NT2/D1 (cell line): ENCODE measurements at regions not wholly inside any gene's neighbourhood (a gene's known extent, or its start where the extent isn't known, plus 50 kb on each side); places are given as distances from the start of the nearest gene placed in this dataset.

Experiments used
- DNase-seq: peaks from one replicate; pipeline ENCODE4 v3.0.0-alpha.2; 2011; ENCODE audit warnings: low read depth, low spot score
- H3K27me3 ChIP-seq: 2 replicates; pipeline ENCODE4 v1.6.0; 2011; ENCODE audit warnings: mild to moderate bottlenecking; ENCODE audit not compliant: insufficient read length, insufficient read depth
- H3K36me3 ChIP-seq: 2 replicates; pipeline ENCODE4 v1.6.1; 2011; ENCODE audit warnings: mild to moderate bottlenecking, low read length, mixed read lengths; ENCODE audit not compliant: insufficient read depth, insufficient read length
- H3K4me1 ChIP-seq: 2 replicates; pipeline ENCODE4 v1.5.1; 2011; ENCODE audit not compliant: insufficient read depth, insufficient read length
- H3K4me3 ChIP-seq: 2 replicates; pipeline ENCODE4 v1.5.1; 2011; ENCODE audit warnings: low read depth; ENCODE audit not compliant: insufficient read length
- H3K9ac ChIP-seq: 2 replicates; pipeline ENCODE4 v1.6.0; 2011; ENCODE audit warnings: low read depth; ENCODE audit not compliant: insufficient read length
- H3K9me3 ChIP-seq: 2 replicates; pipeline ENCODE4 v1.5.1; 2011; ENCODE audit warnings: mild to moderate bottlenecking, low read length; ENCODE audit not compliant: insufficient read depth
- SUZ12 ChIP-seq: IDR thresholded peaks from 2 replicates; pipeline ENCODE4 v1.6.1; 2011; ENCODE audit not compliant: insufficient read length, insufficient read depth; ENCODE audit errors: extremely low read depth
- YY1 ChIP-seq: IDR thresholded peaks from 2 replicates; pipeline ENCODE4 v1.6.1; 2011; ENCODE audit not compliant: insufficient read length, insufficient read depth
- ZNF274 ChIP-seq: IDR thresholded peaks from 2 replicates; pipeline ENCODE4 v1.6.1; 2011; ENCODE audit warnings: mild to moderate bottlenecking, low read depth, low read length

DNA sequence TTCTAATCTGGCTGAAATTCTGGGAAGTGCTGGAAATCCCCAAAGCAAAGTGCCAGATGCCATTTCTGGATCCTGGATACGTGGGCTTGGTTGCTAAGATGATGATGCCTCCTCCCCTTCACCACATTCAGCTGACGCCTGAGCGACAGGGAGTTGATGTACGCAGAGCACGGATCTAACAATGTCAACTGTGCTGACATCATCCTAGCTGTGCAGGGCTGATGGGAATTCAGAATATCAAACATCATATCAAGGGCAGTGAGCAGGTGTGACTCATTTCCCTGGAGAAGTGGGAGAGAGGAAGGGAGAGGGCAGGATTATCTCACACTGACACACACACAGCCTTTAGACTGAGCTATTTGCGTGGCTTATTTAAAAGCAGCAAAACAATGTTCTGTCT lies 92.6 kb upstream of the ZBTB20 start:
- DNase-seq: no peak
- TF ChIP-seq YY1 (no peak), ZNF274 (no peak), SUZ12 (no peak)
- Histone ChIP-seq H3K4me3 (no peak overlapping the region), H3K9ac (no peak overlapping the region), H3K4me1 (no peaks in the 10 kb centered on the region), H3K36me3 (no peaks in the 10 kb centered on the region), H3K27me3 (no peaks in the 10 kb centered on the region), H3K9me3 (no peaks in the 10 kb centered on the region)

DNA sequence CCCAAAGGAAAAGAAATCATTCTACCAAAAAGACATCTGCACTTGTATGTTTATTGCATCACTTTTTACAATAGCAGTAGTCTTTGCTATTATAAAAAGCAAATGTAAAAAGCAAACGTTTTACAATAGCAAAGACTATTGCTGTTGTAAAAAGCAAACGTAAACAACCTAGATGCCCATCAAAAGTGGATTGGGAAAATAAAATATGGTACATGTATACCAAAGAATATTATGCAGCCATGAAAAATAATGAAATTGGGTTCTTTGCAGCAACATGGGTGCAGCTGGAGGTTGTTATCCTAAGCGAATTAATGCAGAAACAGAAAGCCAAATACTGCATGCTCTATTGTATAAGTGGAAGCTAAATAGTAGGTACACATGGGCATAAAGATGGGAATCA lies 97.3 kb upstream of the ZBTB20 start:
- Histone ChIP-seq H3K9ac (no peak overlapping the region), H3K4me1 (no peaks in the 10 kb centered on the region), H3K27me3 (no peaks in the 10 kb centered on the region), H3K4me3 (no peak overlapping the region), H3K9me3 (no peaks in the 10 kb centered on the region), H3K36me3 (no peaks in the 10 kb centered on the region)
- TF ChIP-seq YY1: no peak
- no peak for TF ChIP-seq ZNF274
- no peak for TF ChIP-seq SUZ12
- DNase-seq: no peak

DNA sequence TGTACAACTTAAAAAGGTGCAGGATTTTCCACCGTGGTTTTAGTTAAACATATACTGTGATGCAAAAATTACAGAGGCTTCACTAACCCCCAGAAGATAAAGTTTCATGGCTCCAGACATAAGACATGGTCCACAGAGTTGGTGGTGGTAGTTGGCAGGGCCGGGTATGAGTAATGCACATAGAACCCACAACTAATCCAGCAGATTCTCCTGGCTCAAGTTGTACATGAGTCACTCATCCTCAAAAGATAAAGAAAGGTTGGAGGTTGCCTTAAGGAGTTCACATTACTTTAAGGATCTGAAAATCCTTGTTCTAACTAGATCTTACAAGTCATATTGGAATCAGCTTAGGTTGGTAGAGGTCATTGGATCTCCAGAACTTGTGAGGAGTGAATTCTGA lies 98.3 kb upstream of the ZBTB20 start:
- H3K9ac ChIP-seq: no peak overlapping the region
- no peaks in the 10 kb centered on the region for H3K4me1 ChIP-seq
- H3K27me3 ChIP-seq: no peaks in the 10 kb centered on the region
- H3K4me3 ChIP-seq: no peak overlapping the region
- DNase-seq: no peak
- H3K9me3 ChIP-seq: no peaks in the 10 kb centered on the region
- no peaks in the 10 kb centered on the region for H3K36me3 ChIP-seq
- TF ChIP-seq SUZ12 (no peak), ZNF274 (no peak), YY1 (no peak)

DNA sequence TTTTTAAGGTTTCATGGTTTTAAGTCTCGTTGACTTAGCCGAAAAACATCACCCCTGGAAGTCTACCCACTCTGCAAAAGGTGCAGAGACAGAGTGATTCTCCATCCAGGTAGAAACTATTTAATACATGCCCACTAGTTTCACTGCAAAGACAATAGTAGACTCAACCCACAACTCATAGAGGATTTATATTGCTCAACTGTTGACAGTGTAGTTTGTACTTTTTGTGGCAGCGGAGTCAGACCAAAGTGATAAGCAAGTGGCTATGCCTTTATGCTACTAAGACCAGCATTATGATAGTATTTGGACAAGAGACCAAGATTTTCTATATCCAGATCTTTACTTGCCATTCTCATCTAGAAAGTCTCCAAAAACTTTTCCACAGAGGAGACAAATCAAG lies 98.8 kb upstream of the ZBTB20 start:
- no peak for TF ChIP-seq SUZ12
- TF ChIP-seq ZNF274: no peak
- TF ChIP-seq YY1: no peak
- Histone ChIP-seq H3K36me3 (no peaks in the 10 kb centered on the region), H3K9me3 (no peaks in the 10 kb centered on the region), H3K27me3 (no peaks in the 10 kb centered on the region), H3K4me1 (no peaks in the 10 kb centered on the region), H3K9ac (no peak overlapping the region), H3K4me3 (no peak overlapping the region)
- no peak for DNase-seq

DNA sequence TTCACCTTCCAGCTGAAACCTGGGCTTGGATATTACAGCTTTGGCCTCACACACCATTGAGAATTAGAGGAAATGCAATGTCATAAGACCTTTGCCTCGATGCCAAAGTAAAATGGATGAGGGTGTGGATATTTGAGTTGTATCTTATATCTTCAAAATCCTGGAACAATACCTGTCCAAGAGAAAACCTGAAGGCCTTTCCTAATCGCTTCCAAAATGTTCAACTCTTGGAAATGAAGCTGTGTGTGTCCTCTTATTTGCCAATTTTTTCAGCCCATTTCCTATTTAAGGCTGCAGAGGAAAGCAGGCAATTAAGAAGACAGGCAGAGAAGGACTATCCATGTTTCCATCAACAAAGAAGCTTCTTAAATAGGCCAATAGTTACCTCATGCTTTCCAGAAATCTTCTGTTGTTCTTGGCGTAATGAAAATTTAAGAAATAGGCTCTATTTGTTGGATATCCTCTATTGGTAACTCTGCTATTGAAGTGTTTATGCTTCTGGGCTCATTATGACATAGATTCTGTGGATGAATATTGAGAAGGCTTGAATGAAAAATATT lies 99.5 kb upstream of the ZBTB20 start:
- Histone ChIP-seq H3K9ac (no peak overlapping the region), H3K27me3 (no peaks in the 10 kb centered on the region), H3K36me3 (no peaks in the 10 kb centered on the region), H3K4me1 (no peaks in the 10 kb centered on the region), H3K4me3 (no peak overlapping the region), H3K9me3 (no peaks in the 10 kb centered on the region)
- no peak for DNase-seq
- no peak for TF ChIP-seq ZNF274

DNA sequence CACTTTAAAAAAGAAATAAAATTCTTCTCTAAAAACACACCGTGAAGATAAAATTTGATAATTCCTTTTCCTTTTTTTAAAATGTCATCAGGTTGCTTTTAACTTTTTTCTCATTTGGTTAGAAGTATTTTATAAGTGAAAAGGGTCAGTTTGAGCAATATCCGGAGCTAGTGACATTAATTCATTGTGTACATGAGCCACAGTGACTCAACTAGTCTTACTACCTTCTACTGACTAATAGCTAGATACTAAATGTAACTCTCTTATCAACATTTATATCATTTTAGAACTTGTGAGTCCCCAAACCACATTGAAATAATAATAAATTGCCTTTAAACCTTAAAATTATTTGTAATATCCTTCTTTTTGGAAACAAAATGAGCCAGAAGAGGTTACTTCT lies 101.2 kb upstream of the ZBTB20 start:
- H3K9ac ChIP-seq: no peak overlapping the region
- no peak overlapping the region for H3K4me3 ChIP-seq
- H3K27me3 ChIP-seq: no peaks in the 10 kb centered on the region
- TF ChIP-seq SUZ12 (no peak), ZNF274 (no peak), YY1 (no peak)
- H3K4me1 ChIP-seq: no peaks in the 10 kb centered on the region
- H3K36me3 ChIP-seq: no peaks in the 10 kb centered on the region
- no peaks in the 10 kb centered on the region for H3K9me3 ChIP-seq
- no peak for DNase-seq

DNA sequence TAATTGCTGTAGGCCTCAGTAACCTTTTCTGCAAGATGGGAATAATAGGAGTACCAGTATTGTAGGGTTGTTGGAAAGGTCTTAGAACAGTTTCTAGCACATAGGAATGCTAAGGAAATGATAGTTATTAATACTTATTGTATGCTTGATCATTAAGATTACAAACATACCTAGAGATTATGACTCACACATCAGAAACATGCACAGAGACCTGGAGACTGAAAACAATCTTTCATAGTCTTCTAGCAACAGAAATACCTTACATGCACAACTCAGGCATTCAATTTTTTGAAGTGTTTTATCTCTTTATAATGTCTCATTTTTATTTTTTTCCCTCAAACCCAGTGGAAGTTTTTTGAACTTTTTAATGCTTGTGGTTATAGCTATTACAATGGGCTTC lies 104.4 kb upstream of the ZBTB20 start:
- no peak overlapping the region for H3K9ac ChIP-seq
- TF ChIP-seq SUZ12 (no peak), ZNF274 (no peak), YY1 (no peak)

More for the DNA sequence above, 104.4 kb upstream of the ZBTB20 start:
- no peak overlapping the region for H3K4me3 ChIP-seq
- H3K9me3 ChIP-seq: 0 out of 2 replicates have a peak, but pooled peaks cover 2% of the 10 kb centered on the region
- no peaks in the 10 kb centered on the region for H3K36me3 ChIP-seq
- H3K27me3 ChIP-seq: no peaks in the 10 kb centered on the region
- no peaks in the 10 kb centered on the region for H3K4me1 ChIP-seq
- no peak for DNase-seq
